Trophoblast cell (in vitro differentiated cells and primary cell): ENCODE measurements at regions not wholly inside any gene's neighbourhood (a gene's known extent, or its start where the extent isn't known, plus 50 kb on each side); places are given as distances from the start of the nearest gene placed in this dataset.

Source experiments
- DNase-seq, 2 donors: peaks; one replicate each; pipeline ENCODE4 v3.0.0-alpha.2; 2016
- H2AFZ ChIP-seq: 2 replicates; pipeline ENCODE4 v1.6.1; 2013; ENCODE audit warnings: low read length, moderate library complexity, mild to moderate bottlenecking; ENCODE audit not compliant: insufficient read depth, poor library complexity
- H2AK5ac ChIP-seq: 2 replicates; pipeline ENCODE4 v1.6.1; 2013; ENCODE audit warnings: mild to moderate bottlenecking, low read length
- H2BK120ac ChIP-seq: 2 replicates; pipeline ENCODE4 v1.6.1; 2013; ENCODE audit warnings: low read length, mild to moderate bottlenecking, moderate library complexity; ENCODE audit not compliant: insufficient read depth, poor library complexity
- H2BK12ac ChIP-seq: 2 replicates; pipeline ENCODE4 v1.6.1; 2013; ENCODE audit warnings: mild to moderate bottlenecking, low read length, moderate library complexity
- H2BK5ac ChIP-seq: 2 replicates; pipeline ENCODE4 v1.6.1; 2013; ENCODE audit warnings: low read length, low read depth, moderate library complexity, mild to moderate bottlenecking; ENCODE audit not compliant: poor library complexity
- H3K14ac ChIP-seq: 2 replicates; pipeline ENCODE4 v1.6.1; 2013; ENCODE audit warnings: mild to moderate bottlenecking, low read length
- H3K18ac ChIP-seq: 2 replicates; pipeline ENCODE4 v1.6.1; 2013; ENCODE audit warnings: mild to moderate bottlenecking, low read length
- H3K23ac ChIP-seq: 2 replicates; pipeline ENCODE4 v1.6.1; 2013; ENCODE audit warnings: low read length
- H3K27ac ChIP-seq: 2 replicates; pipeline ENCODE4 v1.5.1; 2013; ENCODE audit warnings: low read depth, mild to moderate bottlenecking, inconsistent platforms, low read length, moderate library complexity
- H3K27me3 ChIP-seq: 2 replicates; pipeline ENCODE4 v1.6.1; 2013; ENCODE audit warnings: inconsistent platforms, mild to moderate bottlenecking, low read length, moderate library complexity; ENCODE audit not compliant: insufficient read depth
- H3K36me3 ChIP-seq, 2 experiments: 1 replicate in 1 of 2; 2 replicates in 1 of 2; pipeline ENCODE4 v1.6.1; 2013; ENCODE audit warnings: low read length in 2 of 2, mild to moderate bottlenecking in 2 of 2, moderate library complexity in 1 of 2; ENCODE audit not compliant: insufficient read depth in 2 of 2, control insufficient read depth in 1 of 2
- H3K4ac ChIP-seq: 2 replicates; pipeline ENCODE4 v1.6.1; 2013; ENCODE audit warnings: low read depth, mild to moderate bottlenecking, low read length, moderate library complexity
- H3K4me1 ChIP-seq, 2 experiments: 1 replicate in 1 of 2; 2 replicates in 1 of 2; pipeline ENCODE4 v1.6.1; 2013; ENCODE audit warnings: low read length in 2 of 2, mild to moderate bottlenecking in 2 of 2, moderate library complexity in 1 of 2; ENCODE audit not compliant: insufficient read depth in 2 of 2, control insufficient read depth in 1 of 2
- H3K4me2 ChIP-seq: 2 replicates; pipeline ENCODE4 v1.6.1; 2013; ENCODE audit warnings: inconsistent platforms, mild to moderate bottlenecking, low read length, moderate library complexity
- H3K4me3 ChIP-seq: 2 replicates; pipeline ENCODE4 v1.5.1; 2013; ENCODE audit warnings: mild to moderate bottlenecking, low read depth, low read length, inconsistent platforms
- H3K79me1 ChIP-seq: one replicate; pipeline ENCODE4 v1.6.1; 2013; ENCODE audit warnings: low read length
- H3K79me2 ChIP-seq: 2 replicates; pipeline ENCODE4 v1.6.1; 2013; ENCODE audit warnings: low read length, mild to moderate bottlenecking; ENCODE audit not compliant: control insufficient read depth, insufficient read depth, poor library complexity
- H3K9ac ChIP-seq: 2 replicates; pipeline ENCODE4 v1.6.1; 2013; ENCODE audit warnings: mild to moderate bottlenecking, low read length
- H3K9me3 ChIP-seq: 2 replicates; pipeline ENCODE4 v1.6.1; 2013; ENCODE audit warnings: low read depth, mild to moderate bottlenecking, control low read depth, inconsistent platforms, low read length; ENCODE audit not compliant: insufficient read depth
- H4K12ac ChIP-seq: 2 replicates; pipeline ENCODE4 v1.6.1; 2013; ENCODE audit warnings: low read depth, mild to moderate bottlenecking, low read length, moderate library complexity
- H4K8ac ChIP-seq: 2 replicates; pipeline ENCODE4 v1.6.1; 2013; ENCODE audit warnings: low read depth, mild to moderate bottlenecking, low read length, moderate library complexity
- H4K91ac ChIP-seq: one replicate; pipeline ENCODE4 v1.6.1; 2013; ENCODE audit warnings: low read depth, mild to moderate bottlenecking, low read length, moderate library complexity
- WGBS: extraction: QIAGEN DNeasy Blood & Tissue Kit; methylation state at CpG from one replicate; pipeline ENCODE4 v1.1.7; 2013; ENCODE audit warnings: missing lambda C conversion rate; ENCODE audit not compliant: insufficient read length, insufficient coverage; ENCODE audit errors: extremely low coverage; 5-methylcytosine and 5-hydroxymethylcytosine counted together

- Histone ChIP-seq H3K79me2 (no peaks in the 10 kb centered on the region), H3K23ac (no peak overlapping the region), H3K9ac (peak overlapping the region; percentile 2), H2BK5ac (no peak overlapping the region), H3K9me3 (peaks cover 2% of the 10 kb centered on the region), H3K36me3 (no peaks in the 10 kb centered on the region), H3K4ac (no peak overlapping the region), H3K14ac (no peak overlapping the region), H2AK5ac (no peak overlapping the region), H2BK12ac (no peak overlapping the region), H3K4me3 (no peak overlapping the region), H2AFZ (no peak overlapping the region), H3K18ac (no peak overlapping the region), H3K4me2 (no peak overlapping the region), H3K4me1 (no peaks in the 10 kb centered on the region), H3K79me1 (no peaks in the 10 kb centered on the region), H3K27ac (no peak overlapping the region), H4K8ac (no peak overlapping the region), H4K12ac (no peak overlapping the region), H3K27me3 (no peaks in the 10 kb centered on the region), H4K91ac (no peak overlapping the region), H2BK120ac (no peak overlapping the region)
- no CpG with 5 or more reads among the region's 4 CpGs for WGBS
- no peak for DNase-seq
Measured at GRCh38 chr14:78086342-78086741, 83.8 kb upstream of the NRXN3 start.

- no peaks in the 10 kb centered on the region for H3K36me3 ChIP-seq
- H3K27ac ChIP-seq = no peak overlapping the region
- H4K12ac ChIP-seq = no peak overlapping the region
- no peak overlapping the region for H3K23ac ChIP-seq
- no peaks in the 10 kb centered on the region for H3K27me3 ChIP-seq
- no peak overlapping the region for H3K18ac ChIP-seq
- DNase-seq = no peak
- no peak overlapping the region for H3K14ac ChIP-seq
- H3K79me1 ChIP-seq = no peaks in the 10 kb centered on the region
- no peaks in the 10 kb centered on the region for H3K4me1 ChIP-seq
- H4K8ac ChIP-seq = no peak overlapping the region
- peaks cover 2% of the 10 kb centered on the region for H3K9me3 ChIP-seq
- no peak overlapping the region for H4K91ac ChIP-seq
- no peak overlapping the region for H3K4ac ChIP-seq
- H2BK5ac ChIP-seq = no peak overlapping the region
- H2AK5ac ChIP-seq = no peak overlapping the region
- no peak overlapping the region for H2BK12ac ChIP-seq
- H3K4me3 ChIP-seq = no peak overlapping the region
- H3K9ac ChIP-seq = no peak overlapping the region
- no peak overlapping the region for H2AFZ ChIP-seq
- WGBS = no CpG with 5 or more reads among the region's 3 CpGs
- no peaks in the 10 kb centered on the region for H3K79me2 ChIP-seq
- no peak overlapping the region for H3K4me2 ChIP-seq
- no peak overlapping the region for H2BK120ac ChIP-seq
Measured at GRCh38 chr14:78088916-78089315, 81.3 kb upstream of the NRXN3 start.

- Histone ChIP-seq H3K23ac (no peak overlapping the region), H3K18ac (no peak overlapping the region), H3K79me1 (no peaks in the 10 kb centered on the region), H3K9me3 (peaks cover 2% of the 10 kb centered on the region), H3K4me3 (no peak overlapping the region), H3K9ac (no peak overlapping the region), H2BK12ac (no peak overlapping the region), H2AFZ (no peak overlapping the region), H3K4me1 (no peaks in the 10 kb centered on the region), H2BK5ac (no peak overlapping the region), H4K91ac (no peak overlapping the region), H3K27me3 (no peaks in the 10 kb centered on the region), H2BK120ac (no peak overlapping the region), H4K8ac (no peak overlapping the region), H3K27ac (no peak overlapping the region), H3K4me2 (no peak overlapping the region), H3K36me3 (no peaks in the 10 kb centered on the region), H3K4ac (no peak overlapping the region), H2AK5ac (no peak overlapping the region), H4K12ac (no peak overlapping the region), H3K79me2 (no peaks in the 10 kb centered on the region), H3K14ac (no peak overlapping the region)
- no peak for DNase-seq
- no CpG with 5 or more reads among the region's 8 CpGs for WGBS
Measured at GRCh38 chr14:78090864-78091263, 79.3 kb upstream of the NRXN3 start.

GRCh38 chr14:78091361-78091760, 78.8 kb upstream of the NRXN3 start:
- Histone ChIP-seq H3K27ac (no peak overlapping the region), H2BK120ac (no peak overlapping the region), H3K36me3 (no peaks in the 10 kb centered on the region), H3K79me1 (no peaks in the 10 kb centered on the region), H3K27me3 (no peaks in the 10 kb centered on the region), H4K12ac (no peak overlapping the region), H3K9ac (no peak overlapping the region), H3K23ac (no peak overlapping the region), H3K18ac (no peak overlapping the region), H3K14ac (no peak overlapping the region), H4K91ac (no peak overlapping the region), H2AFZ (no peak overlapping the region), H3K4me2 (no peak overlapping the region), H2AK5ac (no peak overlapping the region), H3K4me3 (no peak overlapping the region), H3K4ac (no peak overlapping the region), H3K9me3 (peaks cover 2% of the 10 kb centered on the region), H2BK12ac (no peak overlapping the region), H3K79me2 (no peaks in the 10 kb centered on the region), H2BK5ac (no peak overlapping the region), H3K4me1 (no peaks in the 10 kb centered on the region), H4K8ac (no peak overlapping the region)
- no CpG with 5 or more reads among the region's 5 CpGs for WGBS
- DNase-seq = peak in 1 of 2 donors; percentile 13
